MCF 10A (cell line): ENCODE measurements at regions not wholly inside any gene's neighbourhood (a gene's known extent, or its start where the extent isn't known, plus 50 kb on each side); places are given as distances from the start of the nearest gene placed in this dataset.

Experiments used
- BruUV-seq: library from RNA; stranded (reverse); fragments of 400-500 nt; replicated peaks from 2 replicates; lab custom pipeline; 2021; lab: Mats Ljungman, UMichigan
- CTCF ChIA-PET: fragments of 300-600 bp; sonication (Branson Sonifier 250); formaldehyde crosslinking; extraction: SDS; loops from one replicate; lab custom pipeline; 2021; ENCODE audit warnings: antibody characterized with exemption, inconsistent platforms; lab: Yijun Ruan, JAX
- POLR2A ChIA-PET: fragments of 300-600, 350-650 bp; sonication (Branson Sonifier 250); formaldehyde crosslinking; extraction: SDS; loops from one replicate; lab custom pipeline; 2020; ENCODE audit warnings: antibody characterized with exemption, inconsistent platforms; lab: Yijun Ruan, JAX
- DNase-seq: peaks from one replicate; pipeline ENCODE4 v3.0.0-alpha.2; 2018; ENCODE audit not compliant: unreplicated experiment
- H3K27ac Mint-ChIP-seq: one replicate; pipeline ENCODE4 v1.8.0; 2022; ENCODE audit warnings: mild to moderate bottlenecking, low read depth, mixed read lengths; ENCODE audit not compliant: unreplicated experiment
- H3K27me3 Mint-ChIP-seq: one replicate; pipeline ENCODE4 v1.8.0; 2022; ENCODE audit warnings: mixed read lengths; ENCODE audit not compliant: insufficient read depth, unreplicated experiment
- H3K36me3 Mint-ChIP-seq: one replicate; pipeline ENCODE4 v1.8.0; 2022; ENCODE audit warnings: mild to moderate bottlenecking, moderate library complexity, mixed read lengths; ENCODE audit not compliant: insufficient read depth, unreplicated experiment
- H3K4me1 Mint-ChIP-seq: one replicate; pipeline ENCODE4 v1.8.0; 2022; ENCODE audit warnings: mixed read lengths; ENCODE audit not compliant: insufficient read depth, unreplicated experiment
- H3K4me3 Mint-ChIP-seq: one replicate; pipeline ENCODE4 v1.8.0; 2022; ENCODE audit warnings: mild to moderate bottlenecking, moderate library complexity, mixed read lengths; ENCODE audit not compliant: unreplicated experiment
- H3K9me3 Mint-ChIP-seq: one replicate; pipeline ENCODE4 v1.8.0; 2022; ENCODE audit warnings: mixed read lengths; ENCODE audit not compliant: unreplicated experiment
- CTCF ChIP-seq: fragments of 200-600 bp; IDR thresholded peaks from one replicate; pipeline ENCODE4 v1.8.0; 2022; ENCODE audit warnings: antibody characterized with exemption, mild to moderate bottlenecking; ENCODE audit not compliant: unreplicated experiment
- intact Hi-C: fragments of 100-400 bp; cut with micrococcal nuclease; formaldehyde crosslinking; loops from 2 replicates; pipeline ENCODE4 v1.14.1; 2022

- no peak overlapping the region for H3K27ac Mint-ChIP-seq
- intact Hi-C loops: no loop called here
- no peak for DNase-seq
- BruUV-seq: no TSS peak
- ChIA-PET POLR2A (no interaction called here), CTCF (no interaction called here)
- H3K27me3 Mint-ChIP-seq: no peaks in the 10 kb centered on the region
- TF ChIP-seq CTCF: no peak
- peaks cover 20% of the 10 kb centered on the region for H3K9me3 Mint-ChIP-seq
- H3K4me1 Mint-ChIP-seq: no peaks in the 10 kb centered on the region
- peaks cover 7% of the 10 kb centered on the region for H3K36me3 Mint-ChIP-seq
- no peak overlapping the region for H3K4me3 Mint-ChIP-seq
Measured at GRCh38 chr16:35752773-35753558, 2293.6 kb downstream of the TP53TG3F start.

GRCh38 chr16:35753559-35754390 lies 2294.4 kb downstream of the TP53TG3F start:
- Mint-ChIP-seq H3K4me3 (no peak overlapping the region), H3K27ac (no peak overlapping the region), H3K9me3 (peaks cover 20% of the 10 kb centered on the region), H3K27me3 (no peaks in the 10 kb centered on the region), H3K4me1 (no peaks in the 10 kb centered on the region), H3K36me3 (peaks cover 7% of the 10 kb centered on the region)
- ChIA-PET CTCF (no interaction called here), POLR2A (no interaction called here)
- BruUV-seq: no TSS peak
- no peak for DNase-seq
- TF ChIP-seq CTCF: no peak
- intact Hi-C loops: no loop called here

GRCh38 chr16:35754391-35755369 lies 2295.3 kb downstream of the TP53TG3F start:
- H3K9me3 Mint-ChIP-seq: peaks cover 20% of the 10 kb centered on the region

More at GRCh38 chr16:35754391-35755369, 2295.3 kb downstream of the TP53TG3F start:
- BruUV-seq: no TSS peak
- no peak for DNase-seq
- H3K36me3 Mint-ChIP-seq: peaks cover 7% of the 10 kb centered on the region
- no peak overlapping the region for H3K4me3 Mint-ChIP-seq
- no peak overlapping the region for H3K27ac Mint-ChIP-seq
- CTCF ChIA-PET: no interaction called here
- no peaks in the 10 kb centered on the region for H3K27me3 Mint-ChIP-seq
- intact Hi-C loops: no loop called here
- H3K4me1 Mint-ChIP-seq: no peaks in the 10 kb centered on the region
- no peak for TF ChIP-seq CTCF
- POLR2A ChIA-PET: no interaction called here
